GM21447 (cell line): ENCODE measurements at regions not wholly inside any gene's neighbourhood (a gene's known extent, or its start where the extent isn't known, plus 50 kb on each side); places are given as distances from the start of the nearest gene placed in this dataset.
"Not testable (repeated sequence)": the region's sequence is repeated elsewhere in the genome, so short reads cannot be mapped to it uniquely, and the experiment has no call there.

Experiments
- ATAC-seq: cut with Tn5 transposase; IDR thresholded peaks from one replicate; pipeline ENCODE4 v1.9.1; 2021; ENCODE audit not compliant: unreplicated experiment

DNA sequence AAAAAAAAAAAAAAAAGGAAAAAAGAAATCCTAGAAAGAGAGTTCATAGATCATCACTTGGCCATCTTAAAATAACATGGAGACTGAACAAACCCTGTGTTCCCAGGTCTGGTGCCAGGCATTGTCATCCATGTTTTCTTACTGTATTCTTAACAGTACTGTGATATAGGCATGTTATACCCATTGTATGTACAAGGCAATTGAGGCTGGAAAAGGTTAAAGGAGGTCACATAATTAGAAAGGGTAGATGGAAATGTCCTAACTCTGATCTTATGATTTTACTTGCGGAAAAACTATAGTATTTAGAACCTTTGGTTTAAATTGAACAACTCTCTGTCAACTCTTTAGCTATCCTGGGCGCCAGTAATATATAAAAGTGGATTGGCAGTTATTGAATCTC lies 478.2 kb upstream of the RGS6 start:
- ATAC-seq = no peak

DNA sequence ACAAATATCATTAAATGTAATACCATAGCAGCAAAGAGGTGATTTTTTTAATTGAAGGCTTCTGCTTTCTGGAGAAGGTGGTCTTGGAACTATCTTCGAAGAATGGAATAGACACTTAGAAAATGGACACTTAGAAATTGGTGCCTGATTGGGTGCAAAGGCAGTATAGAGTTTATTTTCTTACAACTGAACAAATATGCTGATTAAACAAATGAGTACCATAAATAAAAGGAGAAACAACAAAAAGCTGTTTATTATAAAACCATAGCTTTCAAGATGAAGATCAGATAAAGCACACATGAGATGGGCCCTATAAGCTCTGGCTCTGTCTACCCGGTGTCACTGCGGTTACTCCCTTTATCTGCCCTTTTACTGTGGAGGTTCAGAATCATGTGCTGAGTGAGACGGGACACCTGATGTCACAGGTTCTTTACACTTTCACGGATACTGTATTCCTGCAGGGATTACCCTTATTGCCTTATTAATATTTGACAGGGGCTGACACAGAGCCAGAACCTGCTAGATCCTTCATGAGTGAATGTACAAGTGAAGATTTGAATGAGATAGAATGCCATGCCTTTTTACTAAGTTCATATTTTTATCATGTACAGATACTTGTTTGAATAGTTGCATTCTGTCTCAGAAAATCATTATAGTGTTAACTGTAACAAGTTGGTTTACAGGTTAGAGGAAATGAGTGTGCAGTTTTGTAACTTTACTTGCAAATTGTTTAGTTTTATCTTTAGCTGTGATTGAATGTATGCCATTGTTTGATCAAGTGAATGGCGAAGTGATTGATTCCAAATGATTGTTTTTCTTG lies 477.5 kb upstream of the RGS6 start:
- ATAC-seq = no peak

DNA sequence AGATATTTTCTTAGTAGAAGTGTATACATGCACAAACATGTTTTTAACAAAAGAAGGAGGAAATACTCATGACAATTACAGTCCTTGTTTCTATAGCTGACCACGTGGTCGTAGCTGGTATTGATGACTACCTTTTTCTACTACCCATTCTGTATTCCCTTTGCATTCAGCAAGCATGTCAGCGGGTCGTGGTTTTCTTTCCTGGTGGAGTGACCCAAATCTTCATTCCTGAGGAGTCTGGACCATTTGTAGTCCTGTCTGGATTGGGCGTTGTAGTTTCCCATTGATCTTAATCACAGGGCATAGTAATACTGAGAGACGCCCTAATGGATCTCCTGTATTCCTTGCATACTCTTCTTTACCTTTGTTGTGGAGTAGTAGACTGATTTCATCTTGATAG lies 472.1 kb upstream of the RGS6 start:
- no peak for ATAC-seq

DNA sequence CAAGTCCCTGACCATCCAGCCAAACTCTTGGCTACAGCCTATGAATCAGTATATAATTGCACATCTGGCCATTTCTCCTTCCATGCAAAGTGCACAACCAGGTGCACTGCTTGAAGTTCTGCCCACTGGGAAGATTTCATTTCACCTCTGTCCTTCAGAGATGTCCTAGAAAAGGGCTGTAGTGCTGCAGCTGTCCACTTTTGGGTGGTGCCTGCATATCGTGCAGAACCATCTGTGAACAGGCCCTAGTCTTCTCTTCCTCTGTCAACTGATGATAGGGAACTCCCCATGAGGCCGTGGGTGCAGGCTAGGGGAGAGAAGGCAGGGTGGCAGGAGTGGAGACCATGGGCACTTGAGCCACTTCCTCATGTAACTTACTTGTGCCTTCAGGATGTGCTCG lies 470.6 kb upstream of the RGS6 start:
- ATAC-seq = not testable (repeated sequence)

DNA sequence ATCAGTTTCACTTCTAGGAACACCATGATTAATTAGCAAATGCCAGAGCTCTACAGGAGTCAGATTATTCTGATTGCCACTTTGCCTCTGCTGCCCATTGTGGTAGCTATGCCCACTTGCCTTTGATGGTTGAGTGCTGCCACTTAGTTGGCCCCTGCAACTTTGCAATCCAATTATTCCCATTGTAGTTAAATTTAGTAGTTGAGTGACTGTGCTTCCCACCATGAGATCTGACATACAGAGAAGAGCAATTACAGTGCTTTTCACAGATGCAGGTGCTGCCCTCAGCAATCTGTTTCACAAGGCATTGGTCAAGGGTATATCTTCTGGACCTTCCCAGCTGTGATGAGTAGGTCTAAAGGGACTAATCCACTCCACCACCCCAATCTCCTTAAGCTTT lies 468.4 kb upstream of the RGS6 start:
- no peak for ATAC-seq

DNA sequence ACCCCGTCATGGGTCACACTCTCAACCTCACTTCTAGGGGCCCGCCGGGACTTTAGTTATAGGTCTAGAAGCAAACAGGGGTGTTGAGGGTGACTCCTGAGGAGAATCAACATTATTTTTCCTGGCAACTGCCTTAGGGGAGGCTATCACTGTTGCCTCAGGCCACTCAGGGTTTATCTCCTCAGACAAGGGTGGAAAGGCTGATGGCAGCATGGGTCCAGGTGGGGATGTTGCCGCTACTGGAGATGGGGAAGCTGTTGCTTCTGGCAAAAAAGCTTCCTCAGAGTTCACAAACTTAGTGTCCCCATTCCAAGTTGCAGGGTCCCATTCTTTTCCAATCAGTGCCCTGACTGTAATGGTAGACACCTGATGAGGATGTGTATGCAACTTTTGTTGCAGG lies 467.4 kb upstream of the RGS6 start:
- no peak for ATAC-seq

DNA sequence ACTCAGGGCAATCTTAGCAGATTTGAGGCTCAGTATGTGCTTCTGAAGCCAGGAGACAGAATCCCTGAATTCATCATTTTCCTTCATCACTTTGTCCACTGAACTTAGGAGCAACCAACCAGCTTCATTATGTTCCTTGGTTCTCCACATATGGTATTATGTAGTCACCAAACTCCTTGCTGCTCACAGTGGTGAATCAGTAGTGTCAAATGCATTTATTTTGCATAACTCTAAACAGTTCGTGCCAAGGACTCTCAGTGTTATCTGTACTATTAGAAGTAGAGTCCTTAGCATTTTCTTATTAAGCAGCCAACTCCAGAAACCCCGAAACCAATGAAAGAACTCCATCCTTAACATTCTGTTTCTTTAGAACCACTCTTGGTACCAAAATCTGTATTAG lies 466.9 kb upstream of the RGS6 start:
- ATAC-seq = no peak

DNA sequence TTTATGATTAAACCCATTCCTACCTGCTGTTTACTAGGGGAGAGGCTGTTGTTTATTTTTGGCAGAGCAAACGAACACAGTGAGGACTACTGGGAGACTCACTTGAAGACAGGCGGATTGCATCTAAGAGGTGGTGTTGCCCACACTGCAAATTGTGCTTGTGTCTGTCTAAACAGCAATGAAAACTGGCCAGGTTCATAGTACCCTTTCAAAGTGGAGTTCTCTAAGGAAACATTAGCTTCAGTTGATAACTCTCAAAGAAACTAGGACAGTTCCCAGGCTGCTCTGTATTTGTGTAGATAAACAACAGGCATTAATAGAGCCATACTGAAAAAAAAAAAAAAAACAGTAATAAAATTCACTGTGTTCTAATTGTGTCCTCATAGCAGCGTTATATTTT lies 466.0 kb upstream of the RGS6 start:
- ATAC-seq = no peak

DNA sequence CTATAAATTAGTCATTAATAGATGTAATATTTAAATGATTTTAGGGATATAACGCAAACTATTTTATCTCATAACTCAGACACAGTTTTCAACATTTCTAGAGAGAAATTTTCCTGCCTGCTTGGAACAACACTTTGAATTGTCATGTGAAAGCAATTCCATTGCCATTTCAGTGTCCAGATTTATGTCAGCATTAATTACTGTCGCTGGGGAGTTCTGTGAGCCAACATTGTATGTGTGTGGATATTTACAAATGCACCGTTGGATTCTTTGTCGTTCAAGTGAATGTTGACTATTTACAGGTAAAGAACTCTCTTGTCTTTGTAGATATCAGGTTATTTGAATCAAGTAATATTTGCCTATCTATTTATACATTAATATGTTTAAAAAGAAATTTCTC lies 465.3 kb upstream of the RGS6 start:
- no peak for ATAC-seq

DNA sequence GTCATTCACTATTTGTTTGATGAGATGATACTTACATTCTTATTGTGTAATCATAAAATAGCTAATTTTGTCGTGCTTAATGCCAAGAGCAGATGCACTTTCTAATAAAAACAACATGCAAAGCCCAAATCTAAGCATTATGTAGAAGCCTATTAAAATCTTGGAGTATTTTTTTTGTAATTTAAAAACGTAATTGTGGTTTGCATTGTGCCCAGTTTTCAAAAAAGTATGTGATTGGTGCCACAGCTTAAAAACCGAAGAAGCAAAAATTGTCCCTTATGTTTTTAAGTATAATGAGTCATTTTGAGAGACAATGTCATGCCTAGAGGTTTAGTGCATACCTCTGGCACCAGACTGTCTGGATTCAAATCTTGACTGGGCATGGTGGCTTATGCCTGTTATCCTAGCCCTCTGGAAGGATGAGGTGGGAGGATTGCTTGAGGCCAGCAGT lies 464.8 kb upstream of the RGS6 start:
- no peak for ATAC-seq

DNA sequence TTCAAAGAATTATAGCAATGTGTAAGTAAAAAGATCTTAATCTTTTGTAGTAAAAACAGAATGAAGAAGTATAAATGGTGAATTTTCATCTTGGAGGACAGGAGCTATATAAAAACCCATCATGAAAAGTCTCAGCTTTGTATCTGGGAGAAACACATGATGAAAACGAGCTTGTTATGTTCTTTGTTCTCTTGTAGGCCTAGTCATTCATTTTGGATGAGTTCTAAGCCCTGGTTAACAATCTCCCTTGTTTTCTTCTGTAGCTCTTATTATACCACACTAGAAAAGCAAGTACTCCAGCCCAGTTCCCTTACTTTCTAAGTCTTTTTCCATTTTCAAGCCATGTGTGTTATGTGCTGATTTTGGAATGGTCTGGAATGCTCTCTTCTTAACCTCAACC lies 463.5 kb upstream of the RGS6 start:
- no peak for ATAC-seq

DNA sequence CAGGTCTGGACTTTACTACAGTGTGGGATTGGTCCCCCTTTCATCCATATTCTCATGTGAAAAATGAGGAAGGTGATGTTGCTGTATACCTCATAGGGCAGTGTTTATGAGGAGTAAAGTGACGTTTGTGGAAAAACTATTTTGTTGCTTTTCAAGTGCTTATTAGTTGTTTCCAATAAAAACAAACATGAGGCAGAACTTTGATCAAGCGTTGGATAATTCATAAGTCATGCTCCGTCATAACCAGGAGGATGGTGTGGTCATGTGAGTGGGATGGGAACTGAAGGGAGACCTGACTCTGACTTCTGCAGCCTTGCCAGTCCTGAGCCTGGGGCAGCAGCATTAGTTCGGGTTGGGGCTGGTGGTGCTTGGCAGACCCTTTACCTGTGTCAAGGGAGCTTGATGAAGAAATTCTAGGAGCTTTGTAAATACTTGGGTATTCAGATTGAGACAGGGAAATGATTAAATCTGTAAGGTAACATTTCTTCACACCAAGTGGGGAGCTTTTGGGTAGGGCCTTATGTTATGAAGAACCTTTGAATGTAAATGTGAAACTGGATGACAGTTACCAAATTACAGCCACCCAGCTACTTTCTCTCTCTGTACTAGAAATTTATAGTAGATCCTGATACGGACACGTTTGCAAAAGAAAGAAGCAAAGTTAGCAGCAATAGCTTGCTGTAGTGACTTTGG lies 462.4 kb upstream of the RGS6 start:
- ATAC-seq = no peak

DNA sequence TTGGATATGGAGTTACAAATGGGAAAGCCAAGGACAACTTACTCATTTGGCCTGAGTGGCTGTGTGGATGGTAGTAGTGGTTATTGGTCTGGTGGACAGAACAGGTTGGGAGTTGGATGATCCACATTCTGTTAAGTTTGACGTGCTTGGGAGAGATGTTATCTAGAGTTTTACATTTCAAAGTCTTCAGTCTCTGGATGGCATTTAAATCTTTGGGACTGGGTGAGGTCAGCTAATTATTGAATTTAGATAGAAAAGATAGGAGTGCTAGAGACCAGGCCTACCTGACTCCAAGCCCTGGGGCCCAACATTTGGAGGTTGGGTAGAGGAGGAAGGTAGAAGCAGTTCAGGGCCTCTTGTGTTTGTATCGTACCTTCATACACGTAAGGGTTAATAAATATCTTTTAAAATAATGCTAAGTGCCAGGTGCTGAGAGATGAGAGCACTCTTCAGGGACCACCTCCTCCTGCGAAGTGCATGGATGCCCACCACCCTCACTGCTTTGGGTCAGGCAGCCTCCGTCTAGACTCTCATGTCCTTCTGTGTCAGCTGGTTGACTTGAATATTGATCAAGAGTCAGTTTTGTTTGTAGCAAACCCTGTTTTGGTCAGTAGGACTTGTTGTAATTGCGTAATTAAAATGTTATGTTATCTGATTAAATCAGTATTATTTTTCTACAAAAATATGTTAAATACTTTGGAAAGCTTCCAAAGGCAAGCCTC lies 460.4 kb upstream of the RGS6 start:
- ATAC-seq = no peak

DNA sequence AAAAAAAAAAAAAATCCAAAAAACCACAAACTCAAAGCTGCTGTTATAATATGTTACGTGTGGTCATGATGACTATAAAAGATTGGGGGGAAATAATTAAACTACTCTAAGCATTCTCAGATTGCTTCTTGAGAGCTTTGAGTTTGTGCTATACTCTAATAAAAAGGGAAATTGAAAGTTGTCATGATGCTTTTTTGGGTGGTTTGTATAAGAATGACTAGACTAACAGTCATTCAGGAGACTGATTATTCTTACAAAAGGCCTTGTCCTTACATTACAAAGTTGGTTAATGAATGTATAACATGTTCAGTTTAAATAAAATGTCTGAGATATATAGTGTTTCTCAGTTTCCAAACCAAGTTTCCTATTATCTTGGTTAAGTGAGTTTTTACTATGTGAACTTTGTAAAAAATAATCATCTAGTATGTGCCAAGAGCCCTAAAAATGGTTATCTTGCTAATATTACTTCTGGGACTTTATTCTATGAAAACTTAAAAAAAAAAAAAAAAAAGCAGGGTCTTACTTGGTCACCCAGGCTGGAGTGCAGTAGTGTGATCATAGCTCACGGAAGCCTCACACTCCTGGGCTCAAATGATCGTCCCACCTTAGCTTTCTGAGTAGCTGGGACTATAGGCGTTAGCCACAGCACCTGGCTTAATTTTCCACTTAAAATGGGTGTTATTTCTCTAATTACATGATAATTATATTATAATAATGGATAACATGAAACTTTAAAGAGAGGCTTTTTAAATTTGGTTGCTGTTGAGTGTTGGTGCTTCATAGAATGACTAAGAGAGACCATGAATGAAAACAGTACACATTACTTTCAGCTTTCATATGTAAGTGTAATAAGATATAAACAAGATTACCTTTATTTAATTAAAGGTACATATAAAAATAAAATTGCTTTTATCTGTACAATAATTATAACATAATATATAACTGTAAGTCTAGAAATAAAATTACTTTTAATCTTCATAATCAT lies 459.6 kb upstream of the RGS6 start:
- no peak for ATAC-seq

DNA sequence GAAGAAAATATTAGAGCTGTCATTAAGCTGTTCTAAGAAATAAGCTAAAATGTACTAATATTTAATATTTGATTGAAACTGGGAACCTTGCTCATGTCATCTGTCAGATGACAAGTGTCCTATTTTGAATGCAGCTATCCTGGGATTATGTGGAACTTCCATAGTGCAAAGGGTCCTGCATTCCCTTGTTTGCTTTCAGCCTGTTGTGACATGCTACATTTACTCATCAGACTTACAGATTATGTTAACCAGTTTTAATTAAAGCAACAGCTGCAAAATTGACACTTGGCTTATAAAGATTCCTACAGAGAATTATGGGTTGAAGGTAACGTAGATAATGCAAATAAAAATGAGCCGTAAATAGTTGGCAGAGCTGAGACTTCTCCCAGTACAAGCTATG lies 458.4 kb upstream of the RGS6 start:
- ATAC-seq = no peak

DNA sequence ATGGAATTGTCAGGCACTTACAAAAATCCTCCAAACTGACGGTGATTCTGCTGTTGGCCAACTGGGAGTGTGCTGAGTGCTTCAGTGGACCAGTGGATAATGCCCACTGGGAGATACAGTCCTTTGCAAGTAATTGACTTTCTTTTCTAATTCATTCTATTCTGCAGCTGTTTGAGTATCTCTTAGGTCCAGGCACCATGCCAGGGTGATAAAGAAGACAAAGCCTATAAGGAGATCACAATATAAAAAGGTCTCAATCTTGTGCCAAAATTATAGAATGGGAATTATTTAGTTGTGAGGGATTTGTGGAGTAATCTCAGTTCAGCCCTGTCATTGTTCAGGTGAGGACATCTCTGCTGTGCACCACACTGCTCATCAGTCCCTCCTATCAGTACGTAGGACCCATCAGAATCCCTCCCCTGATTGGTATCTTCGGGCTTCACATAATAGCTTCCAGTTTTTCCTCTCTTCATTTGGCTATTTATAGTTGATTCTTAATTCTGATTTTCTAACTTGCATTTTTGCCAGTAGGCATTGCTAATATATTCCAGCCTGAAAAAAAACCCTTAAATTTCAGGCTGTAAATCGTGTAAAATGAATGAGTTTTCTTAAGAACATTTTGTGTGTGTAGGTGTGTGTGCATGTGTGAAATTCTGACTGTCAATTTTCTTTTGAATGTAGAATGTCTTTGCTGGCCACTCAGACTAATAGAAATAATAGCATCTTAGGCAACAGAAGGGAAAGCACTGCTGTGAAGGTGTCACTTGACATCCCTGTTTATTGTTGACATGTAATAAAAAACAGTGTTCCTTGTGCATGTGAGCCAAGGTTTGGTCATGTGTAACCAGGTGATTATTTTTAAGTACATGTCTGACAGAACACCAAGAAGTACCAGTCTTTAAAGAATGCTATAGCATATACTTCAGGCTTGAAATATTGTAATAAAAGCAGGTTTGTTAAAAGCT lies 457.6 kb upstream of the RGS6 start:
- ATAC-seq = no peak

DNA sequence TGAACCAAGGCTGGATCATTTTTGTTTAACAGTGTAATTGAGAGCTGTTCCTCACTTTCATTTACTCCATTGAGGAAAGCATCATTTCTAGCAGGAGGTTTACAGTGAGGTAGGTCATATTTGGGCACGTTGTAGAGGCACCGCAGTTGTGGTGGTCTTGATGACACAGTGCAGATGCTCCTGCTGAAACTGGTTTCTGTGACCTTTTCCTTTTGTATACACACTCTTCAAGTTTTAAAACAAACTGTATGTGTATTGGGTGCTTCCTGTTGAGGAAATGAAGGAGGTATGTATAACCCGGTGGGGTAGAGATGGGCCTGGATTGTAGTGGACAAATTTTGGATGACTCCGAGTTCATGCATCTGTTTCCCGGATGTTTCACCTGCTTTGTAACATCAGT lies 456.3 kb upstream of the RGS6 start:
- no peak for ATAC-seq

DNA sequence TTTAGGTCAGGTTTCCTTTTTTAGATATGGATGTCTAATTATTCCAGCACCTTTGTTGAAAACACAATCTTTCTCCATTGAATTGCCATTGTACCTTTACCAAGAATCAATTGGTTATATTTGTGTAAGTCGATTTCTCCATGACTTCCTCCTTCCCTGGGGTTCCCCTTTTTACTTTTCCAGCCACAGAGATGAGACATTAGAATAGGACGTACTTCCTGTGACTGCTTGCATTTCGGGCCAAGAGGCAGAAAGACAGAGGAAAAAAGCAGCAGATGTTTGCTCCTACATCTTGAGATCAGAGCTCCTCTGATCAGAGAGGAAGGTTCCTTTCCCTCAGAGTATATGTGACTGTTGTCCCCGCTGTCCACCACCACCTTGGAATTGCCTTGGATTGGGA lies 453.7 kb upstream of the RGS6 start:
- ATAC-seq = no peak

DNA sequence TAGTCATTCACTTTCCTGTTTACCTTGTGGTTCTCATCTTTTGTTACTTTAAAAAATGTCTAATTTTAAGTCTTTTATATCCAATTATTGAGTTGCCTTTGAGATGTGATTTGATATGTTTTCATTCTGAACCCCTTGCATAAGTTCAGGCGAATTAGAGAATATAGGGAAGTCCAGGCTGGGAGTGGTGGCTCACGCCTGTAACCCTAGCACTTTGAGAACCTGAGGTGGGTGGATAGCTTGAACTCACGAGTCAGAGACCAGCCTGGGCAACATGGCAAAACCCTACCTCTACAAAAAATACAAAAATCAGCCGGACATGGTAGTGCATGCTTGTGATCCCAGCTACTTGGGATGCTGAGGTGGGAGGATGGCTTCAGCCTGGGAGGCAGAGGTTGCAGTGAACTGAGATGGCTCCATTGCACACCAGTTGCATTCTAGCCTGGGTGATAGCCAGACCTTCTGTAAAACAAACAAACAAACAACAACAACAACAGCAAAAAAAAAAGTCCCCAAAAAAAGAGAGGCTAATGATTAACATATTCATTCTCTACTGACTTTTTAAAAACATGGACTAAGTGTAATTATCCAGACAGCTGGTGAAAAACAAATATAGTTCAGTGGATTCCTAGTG lies 451.1 kb upstream of the RGS6 start:
- no peak for ATAC-seq
